GM12874 (cell line): ENCODE measurements at regions not wholly inside any gene's neighbourhood (a gene's known extent, or its start where the extent isn't known, plus 50 kb on each side); places are given as distances from the start of the nearest gene placed in this dataset.

Source experiments
- CTCF ChIP-seq: IDR thresholded peaks from 2 replicates; pipeline ENCODE4 v1.5.1; 2011; ENCODE audit warnings: low read depth, mild to moderate bottlenecking, control low read depth, low read length, moderate library complexity; ENCODE audit not compliant: insufficient read depth

GRCh38 chr10:125247576-125247975 lies 87.2 kb upstream of the CTBP2 start:
- no peak for TF ChIP-seq CTCF

GRCh38 chr10:125243532-125244253 lies 83.3 kb upstream of the CTBP2 start:
- TF ChIP-seq CTCF: no peak

GRCh38 chr10:125238682-125239081 lies 78.3 kb upstream of the CTBP2 start:
- no peak for TF ChIP-seq CTCF

GRCh38 chr10:125236091-125236490 lies 75.7 kb upstream of the CTBP2 start:
- TF ChIP-seq CTCF: no peak

- no peak for TF ChIP-seq CTCF
Measured at GRCh38 chr10:125235093-125236069, 75.0 kb upstream of the CTBP2 start.

GRCh38 chr10:125233726-125234125 lies 73.4 kb upstream of the CTBP2 start:
- TF ChIP-seq CTCF: no peak

GRCh38 chr10:125232841-125233240 lies 72.5 kb upstream of the CTBP2 start:
- TF ChIP-seq CTCF: no peak
